Parathyroid adenoma (tissue), 2 donors: ENCODE measurements at regions not wholly inside any gene's neighbourhood (a gene's known extent, or its start where the extent isn't known, plus 50 kb on each side); places are given as distances from the start of the nearest gene placed in this dataset.

Experiments used
- H2AFZ ChIP-seq: fragments of 300-600 bp; sonication (generic); one replicate; pipeline ENCODE4 v1.7.0; 2017; ENCODE audit warnings: antibody characterized with exemption, mild to moderate bottlenecking
- H3K27ac ChIP-seq: fragments of 300-600 bp; sonication (generic); one replicate; pipeline ENCODE4 v1.7.0; 2017
- H3K27me3 ChIP-seq: fragments of 300-600 bp; sonication (generic); one replicate; pipeline ENCODE4 v1.7.0; 2017; ENCODE audit warnings: low read length; ENCODE audit not compliant: control insufficient read depth, insufficient read depth
- H3K36me3 ChIP-seq: fragments of 300-600 bp; sonication (generic); one replicate; pipeline ENCODE4 v1.7.0; 2017; ENCODE audit warnings: low read length; ENCODE audit not compliant: control insufficient read depth, insufficient read depth
- H3K4me1 ChIP-seq: fragments of 300-600 bp; sonication (generic); one replicate; pipeline ENCODE4 v1.7.0; 2017; ENCODE audit warnings: control low read depth
- H3K4me2 ChIP-seq: fragments of 300-600 bp; sonication (generic); one replicate; pipeline ENCODE4 v1.7.0; 2017; ENCODE audit warnings: low read length
- H3K4me3 ChIP-seq: fragments of 300-600 bp; sonication (generic); one replicate; pipeline ENCODE4 v1.7.0; 2017; ENCODE audit warnings: low read depth, low read length
- H3K79me2 ChIP-seq: fragments of 300-600 bp; sonication (generic); one replicate; pipeline ENCODE4 v1.7.0; 2017; ENCODE audit warnings: control low read depth
- H3K9ac ChIP-seq: fragments of 300-600 bp; sonication (generic); one replicate; pipeline ENCODE4 v1.7.0; 2017; ENCODE audit warnings: mild to moderate bottlenecking
- H3K9me3 ChIP-seq: fragments of 300-600 bp; sonication (generic); one replicate; pipeline ENCODE4 v1.7.0; 2017; ENCODE audit warnings: low read length; ENCODE audit not compliant: control insufficient read depth
- CTCF ChIP-seq: fragments of 300-600 bp; sonication (generic); IDR thresholded peaks from one replicate; pipeline ENCODE4 v1.7.0; 2017; ENCODE audit warnings: antibody characterized with exemption, mild to moderate bottlenecking
- donor health status: primary hyperparathyroidism.

DNA sequence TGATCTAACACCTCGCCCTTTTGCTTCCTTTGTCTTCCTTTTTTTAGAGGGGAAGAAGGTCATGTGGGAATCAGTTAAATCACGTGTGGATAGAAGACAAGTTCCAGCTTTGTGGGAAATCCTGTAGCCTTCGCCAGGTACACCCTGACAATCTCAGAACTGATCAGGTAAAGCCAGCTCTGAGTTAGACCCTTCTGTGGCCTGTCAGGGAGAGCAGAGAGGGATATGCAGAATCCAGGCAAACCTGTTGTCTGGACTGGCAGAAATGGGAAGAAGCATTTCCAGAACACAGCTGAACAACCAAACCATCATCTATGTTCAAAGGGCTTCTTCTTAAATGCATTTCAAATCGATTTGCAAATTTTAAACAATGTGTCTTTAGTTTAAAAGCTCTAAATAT, 247.4 kb upstream of the FN1 start:
- Histone ChIP-seq H3K4me2 (no peak overlapping the region), H3K9ac (no peak overlapping the region), H3K36me3 (no peaks in the 10 kb centered on the region), H3K4me1 (peaks cover 3% of the 10 kb centered on the region), H3K4me3 (no peak overlapping the region), H3K79me2 (no peaks in the 10 kb centered on the region), H2AFZ (no peak overlapping the region), H3K27ac (no peak overlapping the region), H3K27me3 (no peaks in the 10 kb centered on the region), H3K9me3 (no peaks in the 10 kb centered on the region)
- no peak for TF ChIP-seq CTCF

- H3K9me3 ChIP-seq = no peaks in the 10 kb centered on the region
- no peak for TF ChIP-seq CTCF
- H3K9ac ChIP-seq = no peak overlapping the region
- H3K4me2 ChIP-seq = no peak overlapping the region
- no peaks in the 10 kb centered on the region for H3K36me3 ChIP-seq
- no peaks in the 10 kb centered on the region for H3K27me3 ChIP-seq
- no peaks in the 10 kb centered on the region for H3K79me2 ChIP-seq
- no peak overlapping the region for H2AFZ ChIP-seq
- peaks cover 3% of the 10 kb centered on the region for H3K4me1 ChIP-seq
- no peak overlapping the region for H3K4me3 ChIP-seq
- no peak overlapping the region for H3K27ac ChIP-seq
Measured at GRCh38 chr2:215681799-215682596, 246.1 kb upstream of the FN1 start.

GRCh38 chr2:215680605-215681598, 245.0 kb upstream of the FN1 start:
- H3K4me2 ChIP-seq = no peak overlapping the region
- peaks cover 3% of the 10 kb centered on the region for H3K4me1 ChIP-seq
- H2AFZ ChIP-seq = peak overlapping the region; percentile 47
- no peaks in the 10 kb centered on the region for H3K79me2 ChIP-seq
- TF ChIP-seq CTCF = no peak
- H3K27me3 ChIP-seq = no peaks in the 10 kb centered on the region
- H3K9me3 ChIP-seq = no peaks in the 10 kb centered on the region
- H3K9ac ChIP-seq = no peak overlapping the region
- H3K36me3 ChIP-seq = no peaks in the 10 kb centered on the region
- no peak overlapping the region for H3K4me3 ChIP-seq
- no peak overlapping the region for H3K27ac ChIP-seq

DNA sequence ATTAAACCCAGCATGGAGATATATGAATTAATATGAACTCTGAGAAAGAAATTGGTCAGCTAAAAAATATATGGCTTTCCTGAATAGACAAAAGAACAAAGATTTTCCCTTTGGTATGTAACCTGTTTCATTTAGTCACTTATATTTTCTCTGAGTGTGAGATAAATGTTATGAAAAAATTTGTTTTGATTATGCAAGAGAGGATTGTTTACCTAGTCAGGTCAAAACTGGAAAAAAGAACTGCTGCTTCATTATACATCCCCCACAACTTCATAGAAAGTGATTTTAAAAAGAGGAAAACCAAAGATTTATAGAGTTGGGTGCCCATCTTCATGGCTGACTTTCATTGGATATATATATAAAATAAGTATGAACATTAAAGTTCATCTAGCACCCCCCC, 242.2 kb upstream of the FN1 start:
- H3K79me2 ChIP-seq = no peaks in the 10 kb centered on the region
- H3K36me3 ChIP-seq = no peaks in the 10 kb centered on the region
- no peak overlapping the region for H3K4me2 ChIP-seq
- TF ChIP-seq CTCF = no peak
- no peak overlapping the region for H3K4me3 ChIP-seq
- H3K27ac ChIP-seq = no peak overlapping the region
- no peak overlapping the region for H3K9ac ChIP-seq
- H3K9me3 ChIP-seq = no peaks in the 10 kb centered on the region
- no peak overlapping the region for H2AFZ ChIP-seq
- no peaks in the 10 kb centered on the region for H3K27me3 ChIP-seq
- H3K4me1 ChIP-seq = peaks cover 3% of the 10 kb centered on the region
